SW 1271 (cell line): ENCODE measurements at regions not wholly inside any gene's neighbourhood (a gene's known extent, or its start where the extent isn't known, plus 50 kb on each side); places are given as distances from the start of the nearest gene placed in this dataset.

Experiments
- DNase-seq, 2 experiments: peaks; one replicate each; lab custom pipeline; 2025; lab: John Stamatoyannopoulos, UW

- DNase-seq = no peak
These were observed 173.3 kb upstream of the GAS1 start for GRCh38 chr9:87120610-87121009.

- no peak for DNase-seq
These were observed 175.8 kb upstream of the GAS1 start for GRCh38 chr9:87122947-87123685.

GRCh38 chr9:87123830-87124229, 176.5 kb upstream of the GAS1 start:
- DNase-seq = no peak

GRCh38 chr9:87125819-87126218, 178.5 kb upstream of the GAS1 start:
- no peak for DNase-seq

GRCh38 chr9:87127543-87127942, 180.2 kb upstream of the GAS1 start:
- no peak for DNase-seq

GRCh38 chr9:87127978-87128614, 180.8 kb upstream of the GAS1 start:
- DNase-seq = no peak

GRCh38 chr9:87128844-87129493, 181.7 kb upstream of the GAS1 start:
- no peak for DNase-seq

- no peak for DNase-seq
These were observed 187.8 kb upstream of the GAS1 start for GRCh38 chr9:87135074-87135473.

GRCh38 chr9:87137718-87138117, 190.4 kb upstream of the GAS1 start:
- DNase-seq = no peak

GRCh38 chr9:87138128-87139040, 191.1 kb upstream of the GAS1 start:
- no peak for DNase-seq

GRCh38 chr9:87139099-87139730, 191.9 kb upstream of the GAS1 start:
- DNase-seq = no peak

- DNase-seq = no peak
These were observed 192.8 kb upstream of the GAS1 start for GRCh38 chr9:87140142-87140541.

GRCh38 chr9:87140605-87141109, 193.4 kb upstream of the GAS1 start:
- DNase-seq = no peak

- DNase-seq = no peak
These were observed 193.8 kb upstream of the GAS1 start for GRCh38 chr9:87141124-87141523.

GRCh38 chr9:87146933-87147332, 199.6 kb upstream of the GAS1 start:
- no peak for DNase-seq

- no peak for DNase-seq
These were observed 200.5 kb upstream of the GAS1 start for GRCh38 chr9:87147839-87148238.

- no peak for DNase-seq
These were observed 201.2 kb upstream of the GAS1 start for GRCh38 chr9:87148331-87149104.

- DNase-seq = no peak
These were observed 202.5 kb upstream of the GAS1 start for GRCh38 chr9:87149799-87150198.

GRCh38 chr9:87152256-87152655, 204.9 kb upstream of the GAS1 start:
- no peak for DNase-seq

- DNase-seq = no peak
These were observed 208.9 kb upstream of the GAS1 start for GRCh38 chr9:87156247-87156646.
